ENCODE measurements at regions not wholly inside any gene's neighbourhood (a gene's known extent, or its start where the extent isn't known, plus 50 kb on each side); places are given as distances from the start of the nearest gene placed in this dataset.
"Not testable (repeated sequence)": the region's sequence is repeated elsewhere in the genome, so short reads cannot be mapped to it uniquely, and the experiment has no call there.

DNA sequence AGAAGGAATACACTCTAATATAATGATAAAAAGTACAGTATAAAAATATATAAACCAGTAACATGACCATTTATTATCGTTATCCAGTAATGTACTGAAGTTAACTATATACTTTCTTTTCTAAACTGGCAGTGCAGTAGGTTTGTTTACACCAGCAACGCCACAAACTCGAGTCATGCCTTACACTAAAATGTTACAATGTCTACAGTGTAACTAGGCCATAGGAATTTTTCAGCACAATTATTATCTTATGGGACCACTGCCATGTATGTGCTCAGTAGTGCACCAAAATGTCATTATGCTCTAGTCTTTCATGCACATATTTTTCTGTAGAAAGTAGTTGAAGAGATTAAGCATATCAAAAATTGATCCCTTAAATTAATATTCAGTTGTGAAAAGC, 609.8 kb upstream of the BCHE start:
- peak; percentile 30 for DNase-seq (ENCODE audit: low read depth, low spot score)

DNA sequence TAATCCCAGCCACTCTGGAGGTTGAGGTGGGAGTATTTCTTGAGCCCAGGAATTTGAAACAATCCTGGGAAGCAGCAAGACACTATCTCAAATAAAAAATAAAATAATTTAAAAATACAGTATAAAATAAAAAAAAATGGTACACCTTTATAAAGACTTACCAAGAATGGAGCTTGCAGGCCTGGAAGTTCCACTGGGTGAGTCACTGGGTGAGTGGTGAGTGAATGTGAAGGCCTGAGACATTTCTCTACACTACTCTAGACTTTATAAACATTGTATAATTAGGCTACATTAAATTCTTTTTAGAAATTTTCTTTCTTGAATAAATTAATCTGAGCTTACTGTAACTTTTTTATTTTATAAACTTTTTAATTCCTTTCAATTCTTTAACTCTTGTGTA, 609.1 kb upstream of the BCHE start:
- peak; percentile 57 for DNase-seq (ENCODE audit: low read depth, low spot score)

DNA sequence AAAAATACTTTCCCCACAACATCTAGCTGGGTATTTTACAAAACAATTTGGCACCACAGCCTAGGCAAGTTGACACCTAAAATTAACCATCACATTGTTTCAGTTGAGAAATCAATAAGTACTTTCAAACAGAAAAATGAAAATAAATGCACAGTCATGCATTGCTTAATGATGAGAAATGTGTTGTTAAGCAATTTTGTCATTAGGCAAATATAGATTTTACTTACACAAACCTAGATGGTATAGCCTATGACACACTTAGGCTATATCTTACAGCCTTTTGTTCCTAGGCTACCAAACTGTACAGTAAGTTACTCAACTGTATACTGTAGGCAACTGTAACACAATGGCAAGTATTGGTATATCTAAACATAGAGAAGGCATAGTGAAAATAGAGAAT, 608.6 kb upstream of the BCHE start:
- no peak for DNase-seq (ENCODE audit: low read depth, low spot score)

DNA sequence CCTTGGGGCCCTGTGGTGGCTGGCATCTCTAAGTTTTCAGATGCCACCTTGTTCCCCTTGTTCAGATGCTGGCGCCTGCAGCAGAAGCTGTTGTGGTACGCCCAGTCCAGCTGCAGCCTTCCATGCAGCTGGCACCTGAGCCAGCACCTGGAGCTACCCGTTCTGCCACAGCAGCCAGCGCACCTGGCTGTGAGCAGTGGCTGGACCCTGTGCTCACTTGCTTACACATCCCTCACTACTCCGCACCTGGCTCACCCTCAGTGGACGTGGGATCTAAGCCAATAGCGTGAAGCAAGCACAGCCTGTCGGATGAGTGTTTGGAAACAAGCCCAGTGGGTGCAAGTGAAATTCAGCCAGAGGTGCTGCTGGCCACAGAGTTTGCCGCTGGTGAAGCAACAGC, 607.5 kb upstream of the BCHE start:
- DNase-seq (ENCODE audit: low read depth, low spot score) = no peak

DNA sequence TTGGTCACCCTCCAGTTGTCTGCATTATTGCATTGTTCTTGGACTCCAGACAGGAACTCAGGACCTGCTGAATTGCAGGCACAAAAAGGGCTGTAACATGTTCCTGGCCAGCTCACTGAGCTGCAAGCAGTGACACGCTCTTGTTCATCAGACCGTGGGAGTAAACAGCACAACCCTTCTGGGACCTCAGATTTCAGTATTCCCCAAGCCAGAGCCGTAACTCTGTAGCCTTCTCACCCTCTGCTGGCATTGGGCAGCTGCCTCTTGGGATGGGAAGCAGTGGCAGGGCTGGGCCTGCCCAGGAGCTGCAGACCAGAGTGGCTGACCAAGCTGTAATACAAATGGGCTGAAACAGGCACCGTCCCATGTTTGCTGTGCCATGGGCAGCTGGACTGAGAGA, 607.1 kb upstream of the BCHE start:
- DNase-seq (ENCODE audit: low read depth, low spot score) = no peak

DNA sequence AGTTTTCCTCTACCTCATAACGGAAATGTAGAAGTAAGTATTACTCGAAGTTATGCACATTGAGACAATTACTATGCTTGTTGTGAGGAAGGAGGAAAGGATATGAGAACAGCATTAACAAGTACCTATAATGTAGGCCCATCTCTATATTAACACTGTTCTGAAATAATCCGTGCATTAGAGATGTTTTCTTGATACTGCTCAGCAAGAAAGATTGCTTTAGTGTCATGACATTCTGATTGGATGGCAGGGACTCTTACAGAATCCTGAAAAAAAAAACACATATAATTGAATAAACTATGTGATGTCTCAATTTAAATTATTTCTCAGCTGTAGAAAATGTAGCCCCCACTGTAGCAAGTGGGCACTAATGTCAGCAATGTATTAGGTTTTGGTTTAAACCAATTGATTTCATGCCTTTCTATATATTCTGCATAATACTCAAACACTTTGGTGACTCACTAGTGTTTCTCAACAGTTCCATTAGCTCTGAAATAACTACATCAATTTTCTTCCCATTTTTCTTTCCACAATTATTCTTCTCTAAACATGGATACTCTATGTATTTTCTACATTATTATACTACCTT, 598.3 kb upstream of the BCHE start:
- no peak for DNase-seq (ENCODE audit: low read depth, low spot score)

DNA sequence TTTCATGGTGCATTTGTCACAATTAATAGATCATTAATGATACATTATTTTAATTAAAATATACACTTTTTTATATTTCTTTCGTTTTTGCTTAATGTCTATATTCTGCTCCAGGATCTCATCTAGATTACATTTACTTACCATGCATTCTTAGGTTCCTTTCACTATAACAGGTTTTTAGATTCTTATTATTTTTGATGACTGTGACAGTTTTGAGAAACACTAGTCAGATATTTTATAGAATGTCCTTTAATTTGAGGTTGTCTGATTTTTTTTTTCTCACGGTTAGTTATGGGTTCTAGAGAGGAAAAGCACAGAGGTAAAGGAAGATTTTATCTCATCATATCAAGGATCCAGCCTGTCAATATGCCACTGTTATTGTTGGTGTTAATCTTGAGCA, 595.8 kb upstream of the BCHE start:
- no peak for DNase-seq (ENCODE audit: low read depth, low spot score)

DNA sequence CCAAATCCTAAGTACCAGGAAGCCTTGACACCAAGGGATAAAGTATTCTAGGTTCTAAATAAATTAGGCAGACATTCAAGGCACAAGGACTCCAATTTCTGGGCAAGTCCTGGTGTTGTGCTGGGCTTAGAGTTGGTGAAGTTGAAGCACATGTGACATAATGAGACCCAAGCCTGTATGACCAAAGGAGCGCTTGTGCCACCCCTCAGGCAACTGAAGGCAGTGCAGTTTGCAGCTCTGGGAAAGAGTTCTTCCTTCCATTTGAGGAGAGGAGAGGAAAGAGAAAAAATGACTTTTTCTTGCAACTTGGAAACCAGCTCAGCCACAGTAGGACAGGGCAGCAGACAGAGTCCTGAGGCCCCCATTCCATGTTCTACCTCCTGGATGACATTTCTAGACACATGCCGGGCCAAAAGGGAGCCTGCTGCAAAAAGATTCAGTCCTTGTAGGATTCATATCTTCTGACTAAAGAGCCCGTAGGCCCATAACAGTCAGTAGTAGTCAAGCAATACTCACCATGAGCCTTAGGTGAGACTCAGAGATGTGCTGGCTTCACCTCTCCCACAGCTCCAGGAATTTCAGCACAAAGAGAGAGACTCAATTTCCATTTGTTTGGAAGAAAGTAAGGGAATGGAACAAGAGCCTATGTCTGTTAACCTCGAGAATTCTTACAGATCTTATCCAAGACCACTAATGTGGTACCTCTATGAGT, 588.8 kb upstream of the BCHE start:
- DNase-seq (ENCODE audit: low read depth, low spot score) = no peak

DNA sequence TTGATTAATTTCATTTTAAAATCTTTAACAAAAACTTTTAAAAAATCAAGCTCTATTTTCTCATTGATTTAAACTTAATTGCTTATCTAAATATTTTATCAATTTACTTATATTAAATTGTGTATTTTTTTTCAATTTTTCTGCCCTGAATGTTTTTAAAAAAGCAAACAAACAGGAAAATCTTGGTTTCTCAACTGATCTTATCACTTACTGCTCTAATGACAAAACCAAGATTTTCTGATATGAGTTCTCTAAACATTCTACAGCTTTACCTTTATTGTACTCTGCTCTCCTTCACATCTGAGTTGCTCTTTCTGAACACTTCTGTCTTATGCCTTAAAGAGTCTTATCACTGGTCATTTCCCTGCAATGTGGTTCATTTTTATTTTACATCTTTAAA, 587.8 kb upstream of the BCHE start:
- DNase-seq (ENCODE audit: low read depth, low spot score) = no peak

DNA sequence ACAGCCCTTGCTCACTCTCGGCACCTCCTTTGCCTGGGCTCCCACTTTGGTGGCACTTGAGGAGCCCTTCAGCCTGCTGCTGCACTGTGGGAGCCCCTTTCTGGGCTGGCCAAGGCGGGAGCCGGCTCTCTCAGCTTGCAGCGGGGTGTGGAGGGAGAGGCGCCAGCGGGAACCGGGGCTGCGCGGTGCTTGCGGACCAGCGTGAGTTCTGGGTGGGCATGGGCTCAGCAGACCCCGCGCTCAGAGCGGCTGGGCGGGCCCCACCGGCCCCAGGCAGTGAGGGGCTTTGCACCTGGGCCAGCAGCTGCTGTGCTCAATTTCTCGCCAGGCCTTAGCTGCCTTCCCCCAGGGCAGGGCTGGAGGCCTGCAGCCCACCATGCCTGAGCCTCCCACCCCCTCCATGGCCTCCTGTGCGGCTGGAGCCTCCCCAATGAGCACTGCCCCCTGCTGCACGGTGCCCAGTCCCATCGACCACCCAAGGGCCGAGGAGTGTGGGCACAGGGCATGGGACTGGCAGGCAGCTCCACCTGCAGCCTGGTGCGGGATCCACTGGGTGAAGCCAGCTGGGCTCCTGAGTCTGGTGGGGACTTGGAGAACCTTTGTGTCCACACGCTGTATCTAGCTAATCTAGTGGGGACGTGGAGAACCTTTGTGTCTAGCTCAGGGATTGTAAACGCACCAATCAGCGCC, 586.7 kb upstream of the BCHE start:
- DNase-seq (ENCODE audit: low read depth, low spot score) = not testable (repeated sequence)

DNA sequence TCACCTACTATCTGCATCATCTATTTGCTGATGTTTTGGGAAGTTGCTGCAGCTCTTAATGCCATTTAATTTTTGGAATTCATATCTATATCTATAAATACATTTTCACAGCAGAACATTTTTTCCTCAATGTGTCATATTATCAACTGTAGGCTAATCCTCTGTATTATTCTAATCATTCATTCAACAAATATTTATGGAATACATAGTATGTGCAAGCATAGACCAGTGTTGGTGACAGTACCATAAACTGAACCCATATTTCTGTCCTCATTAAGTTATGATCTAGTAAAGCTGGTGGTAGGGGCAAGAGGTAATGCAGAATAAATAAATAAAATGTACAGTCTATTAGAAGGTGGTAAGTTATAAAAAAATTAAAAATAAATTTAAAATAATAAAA, 585.3 kb upstream of the BCHE start:
- no peak for DNase-seq (ENCODE audit: low read depth, low spot score)

DNA sequence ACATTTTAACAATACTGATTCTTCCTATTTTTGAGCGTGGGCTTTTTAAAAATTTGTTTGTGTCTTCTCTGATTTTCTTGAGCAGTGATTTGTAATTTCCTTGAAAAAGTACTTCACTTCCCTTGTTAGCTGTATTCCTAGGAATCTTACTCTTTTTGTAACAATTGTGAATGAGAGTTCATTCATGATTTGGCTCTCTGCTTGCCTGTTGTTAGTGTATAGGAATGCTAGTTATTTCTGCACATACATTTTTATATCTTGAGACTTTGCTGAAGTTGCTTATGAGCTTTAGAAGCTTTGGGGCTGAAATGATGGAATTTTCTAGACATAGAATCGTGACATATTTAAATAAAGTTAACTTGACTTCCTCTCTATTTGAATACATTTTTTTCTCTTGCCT, 582.8 kb upstream of the BCHE start:
- no peak for DNase-seq (ENCODE audit: low read depth, low spot score)

DNA sequence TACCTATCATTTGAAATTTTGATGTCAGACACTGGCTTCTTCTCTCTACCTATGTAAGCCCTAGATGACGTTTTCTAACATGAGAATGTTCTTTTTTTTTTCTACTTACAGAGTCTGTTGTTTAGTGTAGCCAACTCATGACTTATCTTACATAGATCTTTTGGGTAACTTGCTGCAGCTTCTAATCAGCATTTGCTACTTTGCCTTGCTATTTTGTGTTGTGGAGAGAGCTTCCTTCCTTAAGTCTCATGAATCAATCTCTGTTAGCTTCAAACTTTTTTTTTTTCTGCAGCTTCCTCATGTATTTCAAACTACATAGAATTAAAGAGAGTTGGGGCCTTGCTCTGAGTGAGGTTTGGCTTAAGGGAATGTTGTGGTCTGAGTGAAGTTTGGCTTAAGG, 568.7 kb upstream of the BCHE start:
- DNase-seq (ENCODE audit: low read depth, low spot score) = peak; percentile 8

DNA sequence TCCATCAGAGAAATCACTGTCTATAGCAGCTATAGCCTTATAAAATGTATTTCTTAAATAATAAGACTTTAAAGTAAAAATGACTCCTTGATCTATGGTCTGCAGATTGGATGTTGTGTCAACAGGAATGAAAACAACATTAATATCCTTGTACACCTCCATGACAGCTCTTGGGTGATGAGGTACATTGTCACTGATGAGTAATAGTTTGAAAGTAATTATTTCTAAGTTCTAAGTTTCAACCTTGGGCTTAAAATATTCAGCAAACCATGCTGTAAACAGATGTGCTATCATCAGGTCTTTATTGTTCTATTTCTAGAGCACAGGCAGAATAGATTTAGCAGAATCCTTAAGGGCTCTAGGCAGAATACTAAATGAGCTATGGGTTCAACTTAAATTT, 568.2 kb upstream of the BCHE start:
- DNase-seq (ENCODE audit: low read depth, low spot score) = no peak

DNA sequence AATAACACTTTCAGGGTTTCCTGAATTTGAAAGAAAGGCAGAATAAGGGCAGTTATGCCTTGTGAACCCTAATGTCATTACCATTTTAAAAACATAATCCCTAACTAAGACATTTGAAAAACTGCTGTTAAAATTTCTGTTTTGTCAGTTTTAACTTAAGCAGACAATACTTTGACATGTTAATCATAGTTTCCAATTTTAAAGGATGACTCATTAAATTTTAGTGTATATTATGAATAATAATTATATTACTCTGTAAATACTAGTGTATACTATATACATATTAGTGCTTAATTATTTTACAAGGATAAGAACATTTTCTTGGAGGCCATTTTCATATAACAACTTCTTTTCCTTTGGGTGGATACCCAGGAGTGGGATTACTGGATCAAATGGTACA, 553.1 kb upstream of the BCHE start:
- no peak for DNase-seq (ENCODE audit: low read depth, low spot score)

DNA sequence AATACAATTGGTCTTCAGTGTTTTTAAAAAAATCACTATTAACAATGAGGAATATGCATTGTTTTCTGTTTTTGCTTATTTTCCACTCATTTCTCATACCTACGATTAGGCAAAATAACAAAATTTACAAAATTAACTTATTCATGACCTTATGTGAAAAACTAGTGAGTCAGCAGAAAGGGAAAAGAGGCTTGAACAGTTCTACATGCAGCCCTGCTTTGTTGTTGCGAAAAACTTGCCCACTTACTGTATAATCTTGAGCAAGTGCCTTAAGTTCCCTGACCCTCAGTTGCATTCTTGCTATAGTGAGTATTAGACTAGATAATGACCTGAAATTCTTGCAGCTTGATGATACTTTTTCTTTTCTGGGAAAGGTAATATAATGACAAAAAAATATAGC, 551.1 kb upstream of the BCHE start:
- no peak for DNase-seq (ENCODE audit: low read depth, low spot score)

DNA sequence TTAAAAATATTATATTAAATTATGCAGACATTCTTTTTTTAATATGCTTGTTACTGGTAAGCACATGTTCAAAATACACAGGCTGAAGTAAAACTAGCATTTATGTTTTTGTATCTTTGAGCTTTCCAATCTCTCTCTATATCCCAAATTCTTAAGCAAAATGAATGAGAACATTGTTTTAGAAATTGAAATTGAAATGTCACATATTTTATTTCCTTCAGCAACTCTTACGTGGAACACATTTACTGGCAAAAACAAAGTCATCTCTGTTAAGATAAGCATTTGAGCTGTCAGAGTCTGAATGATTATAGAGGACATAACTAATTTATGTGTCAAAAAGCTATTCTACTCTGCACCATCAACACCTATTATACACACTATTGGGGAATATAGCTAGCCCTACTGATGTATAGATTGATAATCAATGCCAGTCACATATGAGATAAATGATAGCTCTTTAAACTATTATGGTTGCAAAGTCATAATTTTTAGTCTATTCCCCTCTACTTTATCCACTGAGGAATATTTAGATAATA, 535.4 kb upstream of the BCHE start:
- DNase-seq (ENCODE audit: low read depth, low spot score) = no peak

DNA sequence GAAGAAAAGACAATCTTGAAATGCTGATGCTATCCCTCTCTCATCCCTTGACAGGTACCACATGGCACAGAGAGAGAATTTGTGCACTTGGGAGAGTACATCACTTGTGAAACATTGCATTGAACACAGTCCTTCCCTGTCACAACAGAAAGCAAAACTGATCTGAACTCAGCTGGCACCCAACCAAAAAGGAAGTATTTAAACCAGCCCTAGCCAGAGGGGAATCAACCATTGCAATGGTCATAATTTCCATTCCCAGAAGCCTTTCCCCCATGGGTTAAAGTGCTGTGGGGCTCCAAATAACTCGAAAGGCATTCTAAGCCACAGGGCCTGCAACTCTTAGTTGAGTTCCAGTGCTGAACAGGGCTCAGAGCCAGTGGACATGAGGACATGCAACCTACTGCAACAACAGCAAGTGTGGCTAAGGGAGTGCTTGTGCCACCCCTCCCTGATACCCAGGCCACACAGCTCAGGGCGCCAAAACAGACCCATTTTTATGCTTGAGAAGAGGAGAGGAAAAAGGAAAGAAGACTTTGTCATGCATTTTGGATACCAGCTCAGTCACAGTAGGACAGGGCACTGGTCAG, 530.8 kb upstream of the BCHE start:
- DNase-seq (ENCODE audit: low read depth, low spot score) = peak; percentile 14

DNA sequence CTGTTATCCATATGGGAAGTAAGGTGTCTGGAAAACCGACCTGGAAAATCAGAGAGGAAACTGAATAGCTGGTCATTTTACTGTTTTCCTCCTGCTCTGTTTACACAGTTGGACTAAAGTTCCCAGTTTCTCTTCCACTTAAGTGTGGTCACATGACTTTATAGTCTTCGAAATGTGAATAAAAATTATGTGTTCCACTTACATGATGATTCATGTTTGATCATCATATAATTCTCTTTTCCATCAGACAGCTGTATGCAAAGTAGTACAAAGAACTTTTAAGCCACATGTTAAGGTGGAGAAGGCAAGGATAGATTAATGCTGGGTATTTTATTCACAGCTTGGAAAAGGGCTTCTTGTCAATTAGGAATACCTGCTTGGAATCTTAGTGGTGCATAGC, 525.5 kb upstream of the BCHE start:
- no peak for DNase-seq (ENCODE audit: low read depth, low spot score)

DNA sequence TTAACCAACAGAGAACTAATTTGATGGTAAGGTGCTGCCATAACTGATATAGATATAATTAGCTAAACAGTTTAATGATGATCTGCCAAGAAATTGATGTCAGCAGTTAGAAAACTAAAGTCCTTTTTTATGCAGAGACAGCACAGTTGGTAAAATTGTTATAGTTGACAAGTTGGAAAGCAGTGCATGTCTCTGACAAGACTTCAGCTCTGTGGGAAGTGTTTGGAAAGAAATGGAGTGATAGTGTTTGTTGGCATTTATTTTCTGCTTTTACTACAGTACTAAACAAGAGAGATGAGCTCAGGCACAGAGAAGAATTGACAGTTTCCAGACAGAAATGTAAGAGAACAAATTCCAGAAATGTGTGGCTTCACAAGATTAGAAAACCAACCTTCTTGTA, 523.5 kb upstream of the BCHE start:
- DNase-seq (ENCODE audit: low read depth, low spot score) = no peak

DNA sequence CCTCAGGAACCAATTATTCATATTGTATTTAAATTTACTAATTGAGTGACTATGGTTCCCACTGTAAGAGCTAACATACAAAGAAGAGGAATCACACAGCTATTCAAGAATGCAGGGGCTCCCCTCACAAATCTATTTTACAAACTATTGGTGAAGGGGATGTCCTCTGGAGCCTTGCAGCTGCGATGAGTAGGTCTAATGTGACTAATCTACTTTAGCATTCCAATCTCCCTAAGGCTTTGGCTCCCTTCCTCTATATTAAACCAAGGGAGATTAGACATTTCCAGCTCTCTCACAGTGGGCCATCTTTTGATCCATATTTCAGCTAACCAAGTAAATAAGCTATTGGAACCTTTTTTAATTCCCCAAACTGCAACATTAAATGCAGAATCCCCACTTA, 514.2 kb upstream of the BCHE start:
- DNase-seq (ENCODE audit: low read depth, low spot score) = no peak

DNA sequence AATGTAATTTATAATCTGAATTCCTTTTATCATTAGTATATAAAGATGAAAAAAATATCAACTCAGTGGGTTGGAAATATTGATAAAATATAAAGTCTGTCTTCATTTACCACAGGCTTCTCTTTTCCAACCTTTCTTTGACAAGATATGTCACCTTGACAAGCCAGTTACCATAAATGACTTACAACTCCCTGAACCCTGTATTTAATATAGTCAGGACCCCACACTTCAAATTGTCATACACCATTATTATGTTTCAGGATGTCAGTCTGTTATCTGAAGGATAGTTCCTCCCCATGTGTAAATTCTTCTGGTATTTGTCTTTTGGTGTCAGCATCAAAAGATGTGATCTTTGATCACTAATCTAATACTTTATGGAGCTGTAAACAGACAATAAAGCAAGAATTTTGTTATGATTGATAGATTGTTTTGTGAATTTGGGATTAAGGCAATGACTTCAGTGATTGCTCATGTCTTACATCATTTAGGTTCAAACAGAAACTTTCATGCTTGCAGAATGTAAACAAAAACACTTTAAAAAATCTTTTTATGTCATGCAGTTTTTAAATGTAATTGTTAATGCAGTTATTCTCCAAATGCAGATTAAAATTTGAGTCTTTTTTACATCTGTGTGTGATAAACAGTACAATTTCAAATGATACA, 503.5 kb upstream of the BCHE start:
- no peak for DNase-seq (ENCODE audit: low read depth, low spot score)
